B cell (primary cell): ENCODE measurements at regions not wholly inside any gene's neighbourhood (a gene's known extent, or its start where the extent isn't known, plus 50 kb on each side); places are given as distances from the start of the nearest gene placed in this dataset.

Experiments used
- EZH2 ChIP-seq: IDR thresholded peaks from 2 replicates; pipeline ENCODE4 v1.6.1; 2012; ENCODE audit warnings: borderline replicate concordance, low read depth, mild to moderate bottlenecking, moderate library complexity, low read length; ENCODE audit not compliant: insufficient read depth, poor library complexity, severe bottlenecking
- TF ChIP-seq, protein P1 (sequence below): fragments of 200-600 bp; IDR thresholded peaks from one replicate; pipeline ENCODE4 v1.8.0; 2022; ENCODE audit warnings: antibody characterized with exemption, mild to moderate bottlenecking

DNA sequence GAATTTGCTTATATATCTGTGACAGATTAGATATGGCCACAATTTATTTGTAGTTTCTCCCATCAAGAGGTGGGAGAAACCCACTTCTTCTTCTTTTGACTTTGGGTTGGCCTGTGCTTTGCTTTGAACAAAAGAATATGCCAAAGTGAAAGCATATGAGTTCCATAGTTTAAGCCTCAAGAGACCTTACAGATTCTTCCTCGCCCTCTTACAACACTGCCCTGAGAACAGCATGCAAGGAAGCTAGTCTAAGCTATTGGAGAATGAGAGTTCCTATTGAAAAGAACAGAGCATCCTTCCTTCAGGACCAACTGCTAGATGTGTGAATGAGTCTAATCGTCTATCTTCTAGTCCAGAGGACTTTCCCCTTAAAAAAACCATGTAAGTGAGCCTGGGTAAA is 394.8 kb downstream of the TUSC7 start:
- TF ChIP-seq, protein P1, sequence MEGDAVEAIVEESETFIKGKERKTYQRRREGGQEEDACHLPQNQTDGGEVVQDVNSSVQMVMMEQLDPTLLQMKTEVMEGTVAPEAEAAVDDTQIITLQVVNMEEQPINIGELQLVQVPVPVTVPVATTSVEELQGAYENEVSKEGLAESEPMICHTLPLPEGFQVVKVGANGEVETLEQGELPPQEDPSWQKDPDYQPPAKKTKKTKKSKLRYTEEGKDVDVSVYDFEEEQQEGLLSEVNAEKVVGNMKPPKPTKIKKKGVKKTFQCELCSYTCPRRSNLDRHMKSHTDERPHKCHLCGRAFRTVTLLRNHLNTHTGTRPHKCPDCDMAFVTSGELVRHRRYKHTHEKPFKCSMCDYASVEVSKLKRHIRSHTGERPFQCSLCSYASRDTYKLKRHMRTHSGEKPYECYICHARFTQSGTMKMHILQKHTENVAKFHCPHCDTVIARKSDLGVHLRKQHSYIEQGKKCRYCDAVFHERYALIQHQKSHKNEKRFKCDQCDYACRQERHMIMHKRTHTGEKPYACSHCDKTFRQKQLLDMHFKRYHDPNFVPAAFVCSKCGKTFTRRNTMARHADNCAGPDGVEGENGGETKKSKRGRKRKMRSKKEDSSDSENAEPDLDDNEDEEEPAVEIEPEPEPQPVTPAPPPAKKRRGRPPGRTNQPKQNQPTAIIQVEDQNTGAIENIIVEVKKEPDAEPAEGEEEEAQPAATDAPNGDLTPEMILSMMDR, result no peak
- TF ChIP-seq EZH2, result no peak
